MM.1S (cell line): ENCODE measurements at regions not wholly inside any gene's neighbourhood (a gene's known extent, or its start where the extent isn't known, plus 50 kb on each side); places are given as distances from the start of the nearest gene placed in this dataset.

Experiments
- DNase-seq: peaks from one replicate; pipeline ENCODE4 v3.0.0-alpha.2; 2015
- H2AFZ ChIP-seq: fragments of 300-600 bp; sonication (generic); 2 replicates; pipeline ENCODE4 v1.6.0; 2016; ENCODE audit warnings: antibody characterized with exemption, low read length
- H3F3A ChIP-seq: fragments of 300-600 bp; sonication (generic); 2 replicates; pipeline ENCODE4 v1.6.1; 2016; ENCODE audit warnings: mild to moderate bottlenecking, antibody characterized with exemption, low read length, moderate library complexity, mixed read lengths; ENCODE audit not compliant: insufficient read depth
- H3K27ac ChIP-seq: fragments of 300-600 bp; sonication (generic); 2 replicates; pipeline ENCODE4 v1.5.1; 2016; ENCODE audit warnings: mild to moderate bottlenecking, low read length
- H3K27me3 ChIP-seq: fragments of 300-600 bp; sonication (generic); replicated peaks from 2 replicates; pipeline ENCODE4 v1.6.0; 2016; ENCODE audit warnings: low read length; ENCODE audit not compliant: insufficient read depth
- H3K36me3 ChIP-seq: fragments of 300-600 bp; sonication (generic); replicated peaks from 2 replicates; pipeline ENCODE4 v1.6.1; 2016; ENCODE audit warnings: mild to moderate bottlenecking, low read length, mixed read lengths; ENCODE audit not compliant: insufficient read depth
- H3K4me1 ChIP-seq: fragments of 300-600 bp; sonication (generic); 2 replicates; pipeline ENCODE4 v1.6.1; 2016; ENCODE audit warnings: low read length, mixed read lengths
- H3K4me2 ChIP-seq: fragments of 300-600 bp; sonication (generic); 2 replicates; pipeline ENCODE4 v1.6.0; 2016; ENCODE audit warnings: low read depth, low read length
- H3K4me3 ChIP-seq: fragments of 300-600 bp; sonication (generic); 2 replicates; pipeline ENCODE4 v1.5.1; 2016; ENCODE audit warnings: low read length, mixed read lengths
- H3K79me2 ChIP-seq: fragments of 300-600 bp; sonication (generic); 2 replicates; pipeline ENCODE4 v1.6.1; 2016; ENCODE audit warnings: mixed run types, low read length, mixed read lengths
- H3K9ac ChIP-seq: fragments of 300-600 bp; sonication (generic); 2 replicates; pipeline ENCODE4 v1.6.1; 2016; ENCODE audit warnings: low read length, mixed read lengths
- H3K9me2 ChIP-seq: fragments of 300-600 bp; sonication (generic); replicated peaks from 2 replicates; pipeline ENCODE4 v1.6.1; 2016; ENCODE audit warnings: mild to moderate bottlenecking, low read length, mixed read lengths; ENCODE audit not compliant: insufficient read depth
- H3K9me3 ChIP-seq: fragments of 300-600 bp; sonication (generic); replicated peaks from 2 replicates; pipeline ENCODE4 v1.6.1; 2016; ENCODE audit warnings: mild to moderate bottlenecking, low read length, mixed read lengths; ENCODE audit not compliant: insufficient read depth
- H4K20me1 ChIP-seq: fragments of 300-600 bp; sonication (generic); 2 replicates; pipeline ENCODE4 v1.6.1; 2016; ENCODE audit warnings: mild to moderate bottlenecking, low read length, moderate library complexity, mixed read lengths; ENCODE audit not compliant: insufficient read depth
- EZH2 ChIP-seq: fragments of 300-600 bp; sonication (generic); optimal IDR thresholded peaks from 2 replicates; pipeline ENCODE3; 2017; ENCODE audit warnings: low read depth, mild to moderate bottlenecking, antibody characterized with exemption, low read length, mixed read lengths
- EZH2phosphoT487 ChIP-seq: fragments of 300-600 bp; sonication (generic); IDR thresholded peaks from 2 replicates; pipeline ENCODE4 v1.6.1; 2018; ENCODE audit warnings: antibody characterized with exemption, low read length
- TF ChIP-seq, protein P1 (sequence below): fragments of 300-600 bp; sonication (generic); IDR thresholded peaks from 2 replicates; pipeline ENCODE4 v1.5.1; 2016; ENCODE audit warnings: antibody characterized with exemption, low read length, mixed read lengths

GRCh38 chr14:89652352-89652751, 235.3 kb upstream of the FOXN3 start:
- Histone ChIP-seq H3K79me2 (no peaks in the 10 kb centered on the region), H2AFZ (no peak overlapping the region), H3K4me1 (no peaks in the 10 kb centered on the region), H3K4me3 (no peak overlapping the region), H3F3A (no peaks in the 10 kb centered on the region), H3K27me3 (no peaks in the 10 kb centered on the region), H3K9ac (no peak overlapping the region), H3K27ac (no peak overlapping the region), H3K4me2 (no peak overlapping the region), H3K9me2 (no peaks in the 10 kb centered on the region), H4K20me1 (no peaks in the 10 kb centered on the region), H3K9me3 (no peaks in the 10 kb centered on the region), H3K36me3 (no peaks in the 10 kb centered on the region)
- TF ChIP-seq EZH2 (no peak), EZH2phosphoT487 (no peak)
- TF ChIP-seq, protein P1, sequence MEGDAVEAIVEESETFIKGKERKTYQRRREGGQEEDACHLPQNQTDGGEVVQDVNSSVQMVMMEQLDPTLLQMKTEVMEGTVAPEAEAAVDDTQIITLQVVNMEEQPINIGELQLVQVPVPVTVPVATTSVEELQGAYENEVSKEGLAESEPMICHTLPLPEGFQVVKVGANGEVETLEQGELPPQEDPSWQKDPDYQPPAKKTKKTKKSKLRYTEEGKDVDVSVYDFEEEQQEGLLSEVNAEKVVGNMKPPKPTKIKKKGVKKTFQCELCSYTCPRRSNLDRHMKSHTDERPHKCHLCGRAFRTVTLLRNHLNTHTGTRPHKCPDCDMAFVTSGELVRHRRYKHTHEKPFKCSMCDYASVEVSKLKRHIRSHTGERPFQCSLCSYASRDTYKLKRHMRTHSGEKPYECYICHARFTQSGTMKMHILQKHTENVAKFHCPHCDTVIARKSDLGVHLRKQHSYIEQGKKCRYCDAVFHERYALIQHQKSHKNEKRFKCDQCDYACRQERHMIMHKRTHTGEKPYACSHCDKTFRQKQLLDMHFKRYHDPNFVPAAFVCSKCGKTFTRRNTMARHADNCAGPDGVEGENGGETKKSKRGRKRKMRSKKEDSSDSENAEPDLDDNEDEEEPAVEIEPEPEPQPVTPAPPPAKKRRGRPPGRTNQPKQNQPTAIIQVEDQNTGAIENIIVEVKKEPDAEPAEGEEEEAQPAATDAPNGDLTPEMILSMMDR = no peak
- no peak for DNase-seq

- TF ChIP-seq, protein P1 = no peak
- TF ChIP-seq EZH2 = no peak
- TF ChIP-seq EZH2phosphoT487 = no peak
- Histone ChIP-seq H3K9me2 (no peaks in the 10 kb centered on the region), H4K20me1 (no peaks in the 10 kb centered on the region), H3F3A (no peaks in the 10 kb centered on the region), H3K27me3 (no peaks in the 10 kb centered on the region), H3K4me3 (no peak overlapping the region), H3K4me1 (no peaks in the 10 kb centered on the region), H3K27ac (no peak overlapping the region), H3K9ac (no peak overlapping the region), H3K36me3 (no peaks in the 10 kb centered on the region), H3K79me2 (no peaks in the 10 kb centered on the region), H3K4me2 (no peak overlapping the region), H2AFZ (no peak overlapping the region), H3K9me3 (no peaks in the 10 kb centered on the region)
- DNase-seq = no peak
Measured at GRCh38 chr14:89651805-89652204, 234.8 kb upstream of the FOXN3 start.

GRCh38 chr14:89650077-89650978, 233.3 kb upstream of the FOXN3 start:
- H3K9ac ChIP-seq = no peak overlapping the region
- H3K9me3 ChIP-seq = no peaks in the 10 kb centered on the region
- no peak overlapping the region for H3K4me2 ChIP-seq
- no peak overlapping the region for H2AFZ ChIP-seq
- H3K27ac ChIP-seq = no peak overlapping the region
- H3F3A ChIP-seq = no peaks in the 10 kb centered on the region
- no peaks in the 10 kb centered on the region for H3K4me1 ChIP-seq
- no peaks in the 10 kb centered on the region for H3K9me2 ChIP-seq
- no peaks in the 10 kb centered on the region for H4K20me1 ChIP-seq
- H3K79me2 ChIP-seq = no peaks in the 10 kb centered on the region
- no peaks in the 10 kb centered on the region for H3K27me3 ChIP-seq
- no peaks in the 10 kb centered on the region for H3K36me3 ChIP-seq
- TF ChIP-seq EZH2phosphoT487 (no peak), EZH2 (no peak)
- DNase-seq = no peak
- H3K4me3 ChIP-seq = no peak overlapping the region
